NCI-H1417 treated with DMSO at 0.1 percent for 48 hours (cell line): ENCODE measurements at regions not wholly inside any gene's neighbourhood (a gene's known extent, or its start where the extent isn't known, plus 50 kb on each side); places are given as distances from the start of the nearest gene placed in this dataset.

Experiments
- DNase-seq: peaks from one replicate; lab custom pipeline; 2025; lab: John Stamatoyannopoulos, UW

GRCh38 chr10:83657487-83657886 is 481.8 kb upstream of the GHITM start:
- DNase-seq, result no peak

- no peak for DNase-seq
These were observed 475.4 kb upstream of the GHITM start for GRCh38 chr10:83663918-83664317.

- no peak for DNase-seq
These were observed 472.5 kb upstream of the GHITM start for GRCh38 chr10:83666762-83667161.

- DNase-seq, result no peak
These were observed 471.7 kb upstream of the GHITM start for GRCh38 chr10:83667594-83667993.

GRCh38 chr10:83673316-83673715 is 466.0 kb upstream of the GHITM start:
- no peak for DNase-seq

- DNase-seq, result no peak
These were observed 461.5 kb upstream of the GHITM start for GRCh38 chr10:83677795-83678194.

- DNase-seq, result no peak
These were observed 460.5 kb upstream of the GHITM start for GRCh38 chr10:83678850-83679249.

- no peak for DNase-seq
These were observed 458.8 kb upstream of the GHITM start for GRCh38 chr10:83680470-83680891.

- no peak for DNase-seq
These were observed 456.9 kb upstream of the GHITM start for GRCh38 chr10:83682414-83682813.

GRCh38 chr10:83685458-83685857 is 453.9 kb upstream of the GHITM start:
- DNase-seq, result no peak

GRCh38 chr10:83691791-83692596 is 447.3 kb upstream of the GHITM start:
- DNase-seq, result no peak

GRCh38 chr10:83698899-83699298 is 440.4 kb upstream of the GHITM start:
- no peak for DNase-seq

GRCh38 chr10:83701799-83702198 is 437.5 kb upstream of the GHITM start:
- no peak for DNase-seq

GRCh38 chr10:83702731-83703130 is 436.6 kb upstream of the GHITM start:
- no peak for DNase-seq

- no peak for DNase-seq
These were observed 433.2 kb upstream of the GHITM start for GRCh38 chr10:83706120-83706519.

GRCh38 chr10:83706952-83707582 is 432.2 kb upstream of the GHITM start:
- no peak for DNase-seq

- no peak for DNase-seq
These were observed 425.9 kb upstream of the GHITM start for GRCh38 chr10:83713423-83713822.

GRCh38 chr10:83723080-83723479 is 416.2 kb upstream of the GHITM start:
- no peak for DNase-seq

GRCh38 chr10:83724471-83725241 is 414.7 kb upstream of the GHITM start:
- no peak for DNase-seq

- no peak for DNase-seq
These were observed 413.7 kb upstream of the GHITM start for GRCh38 chr10:83725567-83725966.

- DNase-seq, result no peak
These were observed 405.0 kb upstream of the GHITM start for GRCh38 chr10:83734278-83734677.

- DNase-seq, result no peak
These were observed 403.3 kb upstream of the GHITM start for GRCh38 chr10:83736008-83736407.

- no peak for DNase-seq
These were observed 388.7 kb upstream of the GHITM start for GRCh38 chr10:83750604-83751003.
